NCI-H1436 treated with DMSO at 0.1 percent for 48 hours (cell line): ENCODE measurements at regions not wholly inside any gene's neighbourhood (a gene's known extent, or its start where the extent isn't known, plus 50 kb on each side); places are given as distances from the start of the nearest gene placed in this dataset.

Experiments used
- DNase-seq: peaks from one replicate; lab custom pipeline; 2025; lab: John Stamatoyannopoulos, UW

GRCh38 chr10:2728087-2728486, 339.3 kb upstream of the PFKP start:
- DNase-seq: no peak

- no peak for DNase-seq
These were observed 350.8 kb upstream of the PFKP start for GRCh38 chr10:2716596-2716995.

DNA sequence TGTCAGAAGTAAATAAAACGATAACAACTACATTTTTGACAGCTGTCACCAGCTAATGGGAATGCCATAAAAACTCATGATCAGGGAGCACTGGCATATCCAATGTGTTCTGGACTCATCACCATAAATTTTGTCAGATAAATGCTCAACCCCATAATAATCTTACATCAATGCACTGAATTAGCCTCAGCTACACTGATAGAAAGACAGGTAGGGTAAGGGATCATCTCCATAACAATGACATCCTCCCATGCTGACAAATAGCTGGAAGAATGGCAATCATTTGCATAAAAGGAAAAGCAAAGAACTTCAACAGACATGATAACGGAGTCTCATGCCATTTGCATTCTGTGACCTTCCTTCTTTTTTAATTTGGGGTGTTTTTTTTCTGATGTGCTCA, 352.8 kb upstream of the PFKP start:
- no peak for DNase-seq

GRCh38 chr10:2703953-2704352, 363.4 kb upstream of the PFKP start:
- no peak for DNase-seq

GRCh38 chr10:2701802-2702201, 365.5 kb upstream of the PFKP start:
- no peak for DNase-seq

DNA sequence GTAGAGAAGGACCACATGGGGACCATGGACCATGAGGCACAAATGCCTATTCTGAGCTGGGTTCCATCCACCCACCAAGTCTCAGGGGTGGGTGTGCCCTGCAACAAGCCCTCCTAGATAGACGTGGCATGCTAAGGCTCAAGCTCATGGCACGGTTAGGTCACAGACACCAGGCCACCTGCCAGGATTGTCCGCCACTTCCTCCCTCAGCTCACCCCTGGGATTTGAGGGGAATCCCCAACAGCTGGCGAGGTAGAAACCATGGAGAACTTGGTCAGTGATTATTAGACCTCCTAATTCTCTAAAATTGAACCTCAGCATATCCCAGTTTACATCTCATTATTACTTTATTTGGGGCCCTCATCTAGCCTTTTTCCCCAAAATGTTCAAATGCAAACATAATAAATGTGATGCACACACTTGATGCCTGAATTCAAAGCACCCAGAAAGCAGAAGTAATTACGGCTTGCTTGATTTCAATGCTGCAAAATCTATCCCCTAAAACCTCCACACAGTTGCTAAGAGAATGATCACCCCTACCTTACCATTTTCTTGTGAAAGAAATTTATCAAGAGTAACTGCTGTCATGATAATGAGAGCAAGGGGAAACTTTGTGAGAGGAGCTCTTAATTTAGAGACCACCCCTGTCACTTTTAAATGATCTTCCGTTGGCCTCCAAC, 366.6 kb upstream of the PFKP start:
- no peak for DNase-seq

DNA sequence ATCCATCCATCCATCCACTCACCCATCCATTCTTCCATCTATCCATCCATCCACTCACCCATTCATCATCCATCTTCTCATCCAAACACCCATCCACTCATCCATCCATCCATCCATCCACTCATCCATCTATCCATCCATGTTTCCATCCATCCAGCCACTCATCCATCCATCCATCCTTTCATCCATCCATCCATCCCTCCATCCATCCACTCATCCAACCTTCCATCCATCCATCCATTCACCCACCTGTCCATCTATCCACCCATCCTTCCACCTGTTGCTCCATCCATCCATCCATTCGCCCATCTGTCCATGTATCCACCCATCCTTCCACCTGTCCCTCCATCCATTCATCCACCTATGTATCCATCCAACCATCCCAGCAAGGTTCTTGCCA, 378.4 kb upstream of the PFKP start:
- DNase-seq: no peak

DNA sequence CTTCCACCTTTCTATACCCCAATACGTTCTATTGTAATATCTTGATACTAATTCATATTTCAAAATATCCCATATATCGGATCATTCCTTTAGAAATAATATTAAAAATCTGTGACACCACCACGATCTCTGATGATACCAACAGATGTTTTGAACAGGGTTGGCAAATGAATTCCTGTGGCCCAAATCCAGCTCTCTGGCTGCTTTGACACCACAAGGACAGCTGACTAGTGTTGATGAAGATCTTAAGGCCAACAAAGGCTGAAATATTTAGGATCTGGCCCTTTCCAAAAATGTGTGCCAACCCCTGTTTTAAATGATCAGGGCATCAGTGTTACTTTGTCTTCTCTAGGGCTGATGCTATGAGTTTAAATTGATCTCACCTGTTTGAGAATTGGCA, 380.7 kb upstream of the PFKP start:
- no peak for DNase-seq

DNA sequence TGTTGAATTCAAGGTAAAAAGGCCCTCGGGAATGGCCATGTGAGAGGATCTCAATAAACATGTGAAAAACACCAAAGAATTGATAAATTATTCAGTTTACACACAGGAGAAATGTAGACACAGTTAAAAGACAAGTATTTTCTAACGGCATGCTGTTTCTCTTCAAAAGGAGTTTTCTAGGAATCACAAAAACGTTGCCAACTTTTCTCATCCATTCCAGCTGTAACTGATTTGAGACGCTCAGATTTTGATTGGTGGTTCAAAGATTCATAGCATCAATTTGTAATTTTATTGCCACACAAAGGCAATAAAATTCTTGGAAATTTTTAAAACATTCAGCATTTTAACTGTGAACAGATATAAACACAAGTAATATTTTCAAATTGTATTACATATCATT, 384.9 kb upstream of the PFKP start:
- DNase-seq: no peak

- DNase-seq: no peak
These were observed 385.5 kb upstream of the PFKP start for GRCh38 chr10:2681891-2682290.

- no peak for DNase-seq
These were observed 386.5 kb upstream of the PFKP start for GRCh38 chr10:2680821-2681220.

- DNase-seq: no peak
These were observed 387.7 kb upstream of the PFKP start for GRCh38 chr10:2679646-2680045.

DNA sequence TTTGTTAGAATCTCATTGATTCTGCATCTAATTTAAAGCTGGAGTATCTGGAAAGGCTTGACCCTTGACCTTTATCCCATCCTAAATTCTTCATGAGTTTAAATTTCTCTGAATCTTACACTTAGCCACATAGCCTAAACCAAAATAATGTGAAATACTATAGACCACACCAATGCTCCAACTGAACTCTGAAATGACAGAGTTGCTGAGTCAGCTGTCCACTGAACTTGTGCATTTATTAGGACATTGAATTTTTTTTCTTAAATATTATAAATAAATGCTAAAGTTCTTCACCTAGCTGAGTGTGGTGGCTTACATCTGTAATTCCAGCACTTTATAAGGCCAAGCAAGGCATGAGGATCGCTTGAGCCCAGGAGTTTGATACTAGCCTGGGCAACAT, 390.9 kb upstream of the PFKP start:
- DNase-seq: no peak

DNA sequence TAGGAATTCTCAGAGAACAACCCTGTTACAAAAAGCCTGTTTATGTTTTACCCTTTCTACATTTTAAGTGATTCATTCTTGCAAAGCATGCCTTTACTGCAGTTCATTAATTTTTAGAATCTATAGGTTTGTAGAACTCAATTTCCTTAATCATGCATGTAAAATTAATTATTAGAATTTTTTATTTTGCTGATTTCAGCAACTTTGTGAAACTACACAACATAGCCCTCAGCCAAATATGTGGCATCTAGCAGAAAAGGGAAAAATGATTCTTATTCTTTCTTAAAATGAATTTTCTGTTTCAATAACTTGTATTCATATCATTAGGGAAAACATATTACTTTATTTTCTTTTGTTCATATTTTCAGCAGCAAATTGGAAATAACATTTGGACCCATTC, 392.9 kb upstream of the PFKP start:
- DNase-seq: no peak

GRCh38 chr10:2670864-2671263, 396.5 kb upstream of the PFKP start:
- no peak for DNase-seq

DNA sequence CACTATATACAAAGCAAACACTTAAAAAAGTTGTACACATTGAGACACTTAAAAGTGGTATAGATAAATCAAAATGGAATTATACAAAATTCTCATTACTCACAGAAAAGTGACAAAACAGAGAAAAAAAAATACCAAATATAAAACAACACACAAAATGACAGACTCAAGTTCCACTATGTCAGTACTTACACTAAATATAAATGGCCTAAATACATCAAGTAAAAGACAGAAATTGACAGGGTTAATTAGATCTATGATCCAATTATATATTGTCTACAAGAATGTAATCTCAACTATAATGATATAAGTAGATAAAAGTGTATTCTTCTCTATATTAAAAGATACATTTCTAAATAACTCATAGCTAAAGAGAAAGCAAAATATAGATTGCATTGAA, 401.6 kb upstream of the PFKP start:
- DNase-seq: no peak

DNA sequence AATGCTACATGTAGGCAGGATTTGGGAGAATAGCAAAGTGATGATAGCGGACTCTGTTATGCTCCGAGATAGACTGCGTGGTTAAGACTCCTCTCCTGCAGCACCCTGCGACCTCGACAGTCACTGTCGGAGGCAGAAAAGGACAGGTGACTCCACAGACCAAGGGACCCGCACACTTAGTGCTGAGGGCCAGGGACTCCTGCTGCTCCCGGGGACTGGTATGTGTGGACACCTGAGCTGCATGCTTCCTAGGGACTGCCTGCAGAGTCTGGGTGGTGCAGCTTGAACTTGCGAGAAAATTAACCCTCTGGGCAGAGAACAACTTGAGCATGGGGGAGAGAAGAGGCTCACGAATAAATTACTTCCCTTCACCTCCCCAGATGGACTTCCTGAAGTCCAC, 407.1 kb upstream of the PFKP start:
- no peak for DNase-seq

DNA sequence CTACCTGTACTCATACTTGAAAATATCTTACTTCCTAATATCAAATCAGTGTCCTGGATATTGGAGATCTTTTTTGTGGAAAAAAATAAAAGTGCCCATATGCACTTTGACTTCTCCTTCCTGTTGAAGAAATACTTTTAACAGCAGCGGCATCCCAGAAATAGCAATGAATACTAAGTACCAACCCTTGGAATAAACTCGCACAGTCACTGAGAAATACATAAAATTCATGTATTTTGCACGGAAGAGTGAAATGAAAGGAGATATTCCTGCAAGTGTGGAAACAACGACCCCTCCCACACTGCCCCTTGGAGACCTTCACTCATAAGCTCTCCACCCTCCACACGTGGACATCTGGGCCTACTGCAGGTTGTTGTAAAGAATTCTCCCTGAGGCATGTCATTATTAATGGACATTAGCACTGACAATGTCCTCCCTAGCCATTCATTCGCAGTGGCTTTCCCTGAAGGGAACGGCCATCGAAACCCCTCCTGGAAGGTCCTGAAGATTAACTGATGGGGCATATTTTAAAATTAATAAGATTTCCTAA, 407.6 kb upstream of the PFKP start:
- no peak for DNase-seq

DNA sequence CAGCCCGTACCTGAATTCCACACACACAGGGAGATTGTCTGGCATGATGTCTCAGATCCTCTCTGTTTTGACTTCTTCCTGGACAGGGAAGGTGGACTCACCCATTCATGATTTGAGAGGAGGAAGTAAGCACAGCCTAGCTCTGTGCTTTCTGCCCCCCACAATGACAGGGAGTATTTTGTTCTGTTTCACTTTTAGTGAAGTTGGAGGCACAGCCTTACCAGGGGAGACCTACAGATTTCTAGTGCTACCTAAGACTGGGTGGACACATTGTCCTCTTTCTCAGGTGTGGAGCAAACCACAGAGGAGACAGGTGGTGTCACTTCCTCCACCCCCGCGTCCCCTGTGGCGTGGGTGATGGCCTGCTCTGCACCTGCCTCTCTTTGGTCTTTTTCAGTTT, 408.6 kb upstream of the PFKP start:
- DNase-seq: no peak

DNA sequence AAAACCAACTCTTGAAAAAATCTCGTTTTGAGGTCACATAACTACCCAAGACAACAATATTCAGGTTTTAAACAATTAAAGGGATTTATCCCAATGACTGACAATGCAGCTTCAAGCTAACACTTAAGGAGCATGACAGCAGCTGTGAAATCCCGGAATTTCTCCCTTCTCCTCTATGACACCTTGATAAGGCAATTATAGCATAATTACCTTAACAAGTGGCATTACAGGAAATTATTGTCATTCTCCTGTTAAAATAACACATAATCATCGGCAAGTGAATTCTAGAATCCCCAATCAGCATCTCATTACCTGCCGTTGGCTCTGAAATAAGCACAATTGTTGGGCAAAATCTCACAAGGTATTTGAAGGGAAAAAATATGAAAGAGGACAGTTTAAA, 417.0 kb upstream of the PFKP start:
- peak; percentile 34 for DNase-seq

- no peak for DNase-seq
These were observed 426.3 kb upstream of the PFKP start for GRCh38 chr10:2641028-2641427.

- no peak for DNase-seq
These were observed 433.7 kb upstream of the PFKP start for GRCh38 chr10:2633630-2634029.

GRCh38 chr10:2631557-2632205, 435.7 kb upstream of the PFKP start:
- peak; percentile 54 for DNase-seq

DNA sequence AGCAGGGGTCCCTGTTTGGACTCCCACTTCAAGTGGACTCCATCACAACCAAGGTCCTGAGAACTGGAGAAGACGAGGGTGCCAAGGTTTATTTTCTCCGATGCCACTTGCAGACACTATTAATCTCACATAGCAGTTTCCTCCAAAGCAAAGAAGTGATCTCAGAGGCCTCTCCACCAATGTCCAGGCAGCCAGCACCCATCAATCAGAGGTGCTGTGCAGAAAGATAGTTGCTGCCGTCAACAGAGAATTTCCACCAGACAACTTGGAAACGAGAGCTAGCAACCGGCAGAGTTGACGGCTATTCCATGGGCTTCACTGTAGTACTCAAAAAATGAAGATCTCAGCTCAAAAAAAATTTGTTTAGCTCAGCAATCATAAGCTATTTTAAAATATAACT, 438.6 kb upstream of the PFKP start:
- no peak for DNase-seq
